Endothelial cell (in vitro differentiated cells): ENCODE measurements at regions not wholly inside any gene's neighbourhood (a gene's known extent, or its start where the extent isn't known, plus 50 kb on each side); places are given as distances from the start of the nearest gene placed in this dataset.

Experiments
- DNase-seq: peaks from one replicate; pipeline ENCODE4 v3.0.0; 2021; ENCODE audit warnings: low spot score
- H3K27ac Mint-ChIP-seq: one replicate; pipeline ENCODE4 v1.8.0; 2021; ENCODE audit warnings: mixed read lengths, inconsistent platforms; ENCODE audit not compliant: unreplicated experiment
- H3K27me3 Mint-ChIP-seq: one replicate; pipeline ENCODE4 v1.8.0; 2021; ENCODE audit warnings: mild to moderate bottlenecking, moderate library complexity, mixed read lengths, inconsistent platforms; ENCODE audit not compliant: unreplicated experiment
- H3K36me3 Mint-ChIP-seq: one replicate; pipeline ENCODE4 v1.8.0; 2021; ENCODE audit warnings: mild to moderate bottlenecking, low read depth, mixed read lengths, inconsistent platforms; ENCODE audit not compliant: unreplicated experiment
- H3K4me1 Mint-ChIP-seq: one replicate; pipeline ENCODE4 v1.8.0; 2021; ENCODE audit warnings: mild to moderate bottlenecking, mixed read lengths, inconsistent platforms; ENCODE audit not compliant: unreplicated experiment
- H3K4me3 Mint-ChIP-seq: one replicate; pipeline ENCODE4 v1.8.0; 2021; ENCODE audit warnings: mild to moderate bottlenecking, mixed read lengths, inconsistent platforms; ENCODE audit not compliant: unreplicated experiment
- H3K9me3 Mint-ChIP-seq: one replicate; pipeline ENCODE4 v1.8.0; 2021; ENCODE audit warnings: mixed read lengths, inconsistent platforms; ENCODE audit not compliant: unreplicated experiment
- CTCF ChIP-seq: fragments of 200-600 bp; sonication (generic); IDR thresholded peaks from one replicate; pipeline ENCODE4 v1.5.0; 2021; ENCODE audit warnings: antibody characterized with exemption; ENCODE audit not compliant: unreplicated experiment

- H3K9me3 Mint-ChIP-seq: no peaks in the 10 kb centered on the region
- no peaks in the 10 kb centered on the region for H3K27me3 Mint-ChIP-seq
- H3K36me3 Mint-ChIP-seq: no peaks in the 10 kb centered on the region
- no peak overlapping the region for H3K27ac Mint-ChIP-seq
- no peaks in the 10 kb centered on the region for H3K4me1 Mint-ChIP-seq
- TF ChIP-seq CTCF: no peak
- H3K4me3 Mint-ChIP-seq: no peak overlapping the region
- no peak for DNase-seq
Measured at GRCh38 chr12:84585776-84586395, 326.7 kb downstream of the SLC6A15 start.

GRCh38 chr12:84572196-84572595, 340.4 kb downstream of the SLC6A15 start:
- H3K27me3 Mint-ChIP-seq: no peaks in the 10 kb centered on the region
- no peak overlapping the region for H3K4me3 Mint-ChIP-seq
- no peaks in the 10 kb centered on the region for H3K9me3 Mint-ChIP-seq
- H3K27ac Mint-ChIP-seq: no peak overlapping the region
- no peaks in the 10 kb centered on the region for H3K4me1 Mint-ChIP-seq
- DNase-seq: no peak
- no peak for TF ChIP-seq CTCF
- no peaks in the 10 kb centered on the region for H3K36me3 Mint-ChIP-seq

DNA sequence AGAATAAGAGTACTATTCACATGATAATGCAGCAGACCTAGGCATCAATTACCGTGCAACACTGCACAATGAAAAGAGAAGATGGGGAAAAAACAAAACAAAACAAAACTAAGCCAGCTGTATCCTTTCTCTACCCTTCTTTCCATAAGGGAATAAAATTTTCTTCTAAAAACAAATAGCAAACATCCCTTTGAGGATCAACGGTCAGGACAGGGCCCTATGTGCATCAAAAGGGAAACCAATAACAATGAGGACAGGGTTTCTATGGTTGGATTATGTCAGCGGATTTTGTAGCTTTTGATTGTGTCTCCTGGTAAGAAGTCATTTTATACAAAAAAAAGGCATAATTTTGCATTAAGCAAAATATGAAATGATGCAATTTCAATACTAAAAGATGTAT, 350.3 kb downstream of the SLC6A15 start:
- no peak for DNase-seq
- no peak for TF ChIP-seq CTCF
- no peaks in the 10 kb centered on the region for H3K4me1 Mint-ChIP-seq
- no peaks in the 10 kb centered on the region for H3K27me3 Mint-ChIP-seq
- H3K36me3 Mint-ChIP-seq: no peaks in the 10 kb centered on the region
- H3K4me3 Mint-ChIP-seq: no peak overlapping the region
- no peaks in the 10 kb centered on the region for H3K9me3 Mint-ChIP-seq
- no peak overlapping the region for H3K27ac Mint-ChIP-seq

- Mint-ChIP-seq H3K9me3 (no peaks in the 10 kb centered on the region), H3K27me3 (no peaks in the 10 kb centered on the region), H3K36me3 (no peaks in the 10 kb centered on the region), H3K4me3 (no peak overlapping the region), H3K27ac (no peak overlapping the region), H3K4me1 (no peaks in the 10 kb centered on the region)
- no peak for TF ChIP-seq CTCF
- no peak for DNase-seq
Measured at GRCh38 chr12:84561351-84561750, 351.2 kb downstream of the SLC6A15 start.

DNA sequence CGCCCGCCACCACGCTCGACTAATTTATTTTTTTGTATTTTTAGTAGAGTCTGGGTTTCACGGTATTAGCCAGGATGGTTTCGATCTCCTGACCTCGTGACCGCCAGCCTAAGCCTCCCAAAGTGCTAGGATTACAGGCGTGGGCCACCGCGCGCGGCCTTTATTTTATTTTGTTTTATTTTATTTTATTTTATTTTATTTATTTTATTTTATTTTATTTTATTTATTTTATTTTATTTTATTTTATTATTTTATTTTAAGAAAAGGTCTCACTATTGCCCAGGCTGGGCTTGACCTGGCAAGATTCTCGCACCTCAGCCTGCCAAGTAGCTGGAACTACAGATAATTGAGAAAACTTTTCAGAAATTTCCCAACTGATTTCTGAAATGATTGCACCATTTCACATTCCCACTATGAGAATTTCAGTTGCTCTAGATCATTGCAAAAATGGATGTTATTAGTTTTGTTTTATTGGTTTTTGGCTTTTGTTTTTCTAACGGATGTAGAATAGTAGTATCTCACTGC, 358.3 kb downstream of the SLC6A15 start:
- Mint-ChIP-seq H3K27ac (no peak overlapping the region), H3K36me3 (no peaks in the 10 kb centered on the region), H3K4me3 (no peak overlapping the region), H3K9me3 (no peaks in the 10 kb centered on the region), H3K4me1 (no peaks in the 10 kb centered on the region), H3K27me3 (no peaks in the 10 kb centered on the region)
- no peak for TF ChIP-seq CTCF
- no peak for DNase-seq
